Activated CD8-positive, alpha-beta T cell treated with anti-CD3 and anti-CD28 coated beads for 36 hours (primary cell): ENCODE measurements at regions not wholly inside any gene's neighbourhood (a gene's known extent, or its start where the extent isn't known, plus 50 kb on each side); places are given as distances from the start of the nearest gene placed in this dataset.

Source experiments
- ATAC-seq: fragments of 200-7000 bp; cut with Tn5 transposase; one replicate; pipeline ENCODE4 v1.10.0; 2021; ENCODE audit warnings: mild to moderate bottlenecking, moderate library complexity
- CTCF ChIA-PET: fragments of 350-600 bp; sonication (Branson Sonifier 250); formaldehyde crosslinking; loops from one replicate; lab custom pipeline; 2021; ENCODE audit warnings: antibody characterized with exemption; lab: Charles Lee
- POLR2A ChIA-PET: fragments of 350-600 bp; sonication (Branson Sonifier 250); formaldehyde crosslinking; loops from one replicate; lab custom pipeline; 2021; ENCODE audit warnings: antibody characterized with exemption; lab: Charles Lee
- DNase-seq: peaks from one replicate; pipeline ENCODE4 v3.0.0-alpha.2; 2020
- H3K27ac Mint-ChIP-seq: one replicate; pipeline ENCODE4 v1.8.0; 2021; ENCODE audit warnings: mild to moderate bottlenecking, mixed read lengths
- H3K27me3 Mint-ChIP-seq: one replicate; pipeline ENCODE4 v1.8.0; 2021; ENCODE audit warnings: mixed read lengths
- H3K36me3 Mint-ChIP-seq: one replicate; pipeline ENCODE4 v1.8.0; 2021; ENCODE audit warnings: low read depth, mixed read lengths
- H3K4me1 Mint-ChIP-seq: one replicate; pipeline ENCODE4 v1.8.0; 2021; ENCODE audit warnings: low read depth, mixed read lengths
- H3K4me3 Mint-ChIP-seq: one replicate; pipeline ENCODE4 v1.8.0; 2021; ENCODE audit warnings: mild to moderate bottlenecking, moderate library complexity, mixed read lengths
- H3K9me3 Mint-ChIP-seq: one replicate; pipeline ENCODE4 v1.8.0; 2021; ENCODE audit warnings: mixed read lengths
- intact Hi-C: fragments of 100-400 bp; cut with micrococcal nuclease; formaldehyde crosslinking; loops from one replicate; pipeline ENCODE4 v1.10.0; 2022
- TF ChIP-seq, protein P1 (sequence below): fragments of 200-600 bp; IDR thresholded peaks from one replicate; pipeline ENCODE4 v1.8.0; 2022; ENCODE audit warnings: antibody characterized with exemption, mild to moderate bottlenecking

DNA sequence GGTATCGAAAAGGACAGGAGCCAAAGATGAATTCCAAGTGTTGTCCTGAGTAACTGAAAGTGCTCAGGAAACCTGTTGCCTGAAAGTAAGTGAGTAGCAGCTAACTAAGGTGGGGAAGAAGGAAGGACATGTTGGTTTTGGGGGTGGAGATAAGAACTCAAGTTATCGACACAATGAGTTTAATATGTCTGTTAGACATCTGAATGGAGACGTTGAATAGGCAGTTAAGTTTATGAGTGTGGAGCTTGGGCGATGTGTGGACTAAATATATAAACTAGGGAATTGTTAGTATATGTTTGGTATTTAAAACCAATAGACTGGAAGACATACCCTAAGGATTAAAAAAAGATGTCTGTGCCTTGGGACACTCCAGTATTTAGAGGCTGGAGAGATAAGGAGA lies 82.7 kb upstream of the ASIC2 start:
- Mint-ChIP-seq H3K36me3 (no peaks in the 10 kb centered on the region), H3K9me3 (no peaks in the 10 kb centered on the region), H3K27ac (no peak overlapping the region), H3K4me3 (no peak overlapping the region), H3K4me1 (no peaks in the 10 kb centered on the region), H3K27me3 (peaks cover 11% of the 10 kb centered on the region)
- CTCF ChIA-PET, result no interaction called here
- no peak for ATAC-seq
- no peak for DNase-seq
- POLR2A ChIA-PET, result no interaction called here
- TF ChIP-seq, protein P1, sequence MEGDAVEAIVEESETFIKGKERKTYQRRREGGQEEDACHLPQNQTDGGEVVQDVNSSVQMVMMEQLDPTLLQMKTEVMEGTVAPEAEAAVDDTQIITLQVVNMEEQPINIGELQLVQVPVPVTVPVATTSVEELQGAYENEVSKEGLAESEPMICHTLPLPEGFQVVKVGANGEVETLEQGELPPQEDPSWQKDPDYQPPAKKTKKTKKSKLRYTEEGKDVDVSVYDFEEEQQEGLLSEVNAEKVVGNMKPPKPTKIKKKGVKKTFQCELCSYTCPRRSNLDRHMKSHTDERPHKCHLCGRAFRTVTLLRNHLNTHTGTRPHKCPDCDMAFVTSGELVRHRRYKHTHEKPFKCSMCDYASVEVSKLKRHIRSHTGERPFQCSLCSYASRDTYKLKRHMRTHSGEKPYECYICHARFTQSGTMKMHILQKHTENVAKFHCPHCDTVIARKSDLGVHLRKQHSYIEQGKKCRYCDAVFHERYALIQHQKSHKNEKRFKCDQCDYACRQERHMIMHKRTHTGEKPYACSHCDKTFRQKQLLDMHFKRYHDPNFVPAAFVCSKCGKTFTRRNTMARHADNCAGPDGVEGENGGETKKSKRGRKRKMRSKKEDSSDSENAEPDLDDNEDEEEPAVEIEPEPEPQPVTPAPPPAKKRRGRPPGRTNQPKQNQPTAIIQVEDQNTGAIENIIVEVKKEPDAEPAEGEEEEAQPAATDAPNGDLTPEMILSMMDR, result no peak
- intact Hi-C loops, result no loop called here

DNA sequence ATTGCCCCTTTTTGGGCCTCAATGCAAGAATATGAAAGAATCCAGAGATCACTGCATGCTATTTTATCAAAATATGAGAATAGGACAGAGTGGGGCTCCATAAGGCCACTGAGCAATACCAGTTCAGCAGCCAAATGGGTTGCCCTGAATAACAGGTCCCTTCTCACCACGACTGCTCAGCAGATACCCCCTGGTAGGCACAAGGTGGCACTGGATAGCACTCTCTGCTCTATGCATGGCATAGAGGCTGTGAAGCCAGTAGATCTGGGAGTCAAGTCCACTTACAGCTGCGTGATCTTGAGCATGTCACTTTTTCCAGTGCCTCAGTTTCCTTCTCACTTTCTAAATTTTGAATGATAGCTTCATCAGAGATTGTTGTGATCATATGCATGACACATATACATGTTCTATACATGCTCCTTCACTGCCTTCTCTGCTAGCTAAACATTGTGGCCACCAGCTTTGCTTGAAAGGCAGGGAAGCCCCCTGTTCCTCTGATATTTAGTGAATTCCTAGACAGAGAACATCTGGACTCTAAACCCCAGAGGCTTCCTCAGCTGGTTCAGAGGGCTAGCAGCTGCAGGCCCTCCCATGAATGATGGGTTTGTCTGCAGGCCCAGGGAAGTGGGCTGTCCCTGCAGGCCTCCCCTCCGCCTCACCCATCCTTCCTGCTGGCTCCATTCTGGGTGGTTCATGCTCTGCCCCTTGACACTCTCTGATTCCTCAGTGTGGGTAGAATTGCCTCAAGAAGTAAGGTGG lies 84.9 kb upstream of the ASIC2 start:
- Mint-ChIP-seq H3K27me3 (peaks cover 10% of the 10 kb centered on the region), H3K36me3 (no peaks in the 10 kb centered on the region), H3K4me3 (no peak overlapping the region), H3K4me1 (no peaks in the 10 kb centered on the region), H3K9me3 (no peaks in the 10 kb centered on the region), H3K27ac (no peak overlapping the region)
- no peak for ATAC-seq
- DNase-seq, result no peak
- ChIA-PET CTCF (no interaction called here), POLR2A (no interaction called here)
- intact Hi-C loops, result no loop called here
- TF ChIP-seq, protein P1, result no peak

- Mint-ChIP-seq H3K9me3 (no peaks in the 10 kb centered on the region), H3K4me1 (no peaks in the 10 kb centered on the region), H3K4me3 (no peak overlapping the region), H3K27ac (no peak overlapping the region), H3K27me3 (peaks cover 14% of the 10 kb centered on the region), H3K36me3 (no peaks in the 10 kb centered on the region)
- DNase-seq (no peak), ATAC-seq (no peak)
- POLR2A ChIA-PET, result no interaction called here
- intact Hi-C loops, result no loop called here
- CTCF ChIA-PET, result interaction anchor here (0.6 kb wide), 1 partner anchor 398 kb away, joined by 3 read pairs; no protein-coding TSS in a partner anchor
- TF ChIP-seq, protein P1, result no peak
Measured at GRCh38 chr17:33381201-33381600, 88.1 kb upstream of the ASIC2 start.

- no peak overlapping the region for H3K4me3 Mint-ChIP-seq
- H3K36me3 Mint-ChIP-seq, result no peaks in the 10 kb centered on the region
- ChIA-PET CTCF (no interaction called here), POLR2A (no interaction called here)
- no peak overlapping the region for H3K27ac Mint-ChIP-seq
- no peaks in the 10 kb centered on the region for H3K4me1 Mint-ChIP-seq
- no peak for DNase-seq
- no peak for ATAC-seq
- peaks cover 14% of the 10 kb centered on the region for H3K27me3 Mint-ChIP-seq
- no peaks in the 10 kb centered on the region for H3K9me3 Mint-ChIP-seq
- intact Hi-C loops, result no loop called here
- TF ChIP-seq, protein P1, result no peak
Measured at GRCh38 chr17:33383488-33384023, 90.5 kb upstream of the ASIC2 start.

DNA sequence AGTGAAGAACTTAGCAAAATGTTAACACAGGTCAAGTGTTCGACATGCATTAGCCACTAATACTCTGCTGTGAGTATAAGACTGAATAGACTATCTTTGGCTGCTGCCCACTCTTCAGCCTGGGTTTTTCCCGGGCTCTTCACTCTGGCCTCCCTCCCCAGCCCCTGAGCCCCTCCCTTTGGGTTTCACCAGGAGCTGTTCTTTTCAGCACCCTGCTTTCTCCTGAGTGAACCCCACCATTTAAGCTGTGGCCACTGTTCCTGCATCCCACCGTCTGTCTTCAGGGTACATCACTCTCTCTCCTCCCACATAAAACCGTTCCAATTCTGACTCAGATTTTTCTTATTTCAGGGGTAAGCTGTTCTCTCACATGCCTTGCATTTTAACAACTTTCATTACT lies 92.0 kb upstream of the ASIC2 start:
- H3K27me3 Mint-ChIP-seq, result peaks cover 11% of the 10 kb centered on the region
- no peak for DNase-seq
- intact Hi-C loops, result no loop called here
- TF ChIP-seq, protein P1, result no peak
- CTCF ChIA-PET, result no interaction called here
- no peak for ATAC-seq
- no peaks in the 10 kb centered on the region for H3K4me1 Mint-ChIP-seq
- H3K9me3 Mint-ChIP-seq, result no peaks in the 10 kb centered on the region
- POLR2A ChIA-PET, result no interaction called here
- H3K4me3 Mint-ChIP-seq, result no peak overlapping the region
- H3K36me3 Mint-ChIP-seq, result no peaks in the 10 kb centered on the region
- no peak overlapping the region for H3K27ac Mint-ChIP-seq
